Spleen (tissue), 7 donors: ENCODE measurements at regions not wholly inside any gene's neighbourhood (a gene's known extent, or its start where the extent isn't known, plus 50 kb on each side); places are given as distances from the start of the nearest gene placed in this dataset.

Experiments used
- POLR2A ChIP-seq, 3 donors: fragments of 450-650 bp; IDR thresholded peaks; one replicate each; pipeline ENCODE4 v1.5.1; 2017; ENCODE audit warnings: antibody characterized with exemption in 3 of 3, mild to moderate bottlenecking in 1 of 3
- TF ChIP-seq, protein P1 (sequence below), 11 experiments: fragments of 200-600 bp in 7 of 11; fragments of 450-650 bp in 4 of 11; sonication (generic) in 4 of 11; IDR thresholded peaks in 8 of 11; conservative IDR thresholded peaks in 3 of 11; 1 replicate in 7 of 11; 2 replicates in 4 of 11; pipeline versions ENCODE4 v1.4.0 to v1.8.0; 2016 to 2021; ENCODE audit warnings: antibody characterized with exemption in 11 of 11, inconsistent platforms in 4 of 11, mild to moderate bottlenecking in 1 of 11
- donor health status: DM: no; HTN: no; CAD: no; lungs with moderate emphysema.
- donor health status: DM: no; HTN: no; CAD: no.
- donor health status: DM: no; HTN: no; CAD: no.

- TF ChIP-seq POLR2A (IDR thresholded peaks at IDR 0.05), result no peak
- TF ChIP-seq, protein P1, sequence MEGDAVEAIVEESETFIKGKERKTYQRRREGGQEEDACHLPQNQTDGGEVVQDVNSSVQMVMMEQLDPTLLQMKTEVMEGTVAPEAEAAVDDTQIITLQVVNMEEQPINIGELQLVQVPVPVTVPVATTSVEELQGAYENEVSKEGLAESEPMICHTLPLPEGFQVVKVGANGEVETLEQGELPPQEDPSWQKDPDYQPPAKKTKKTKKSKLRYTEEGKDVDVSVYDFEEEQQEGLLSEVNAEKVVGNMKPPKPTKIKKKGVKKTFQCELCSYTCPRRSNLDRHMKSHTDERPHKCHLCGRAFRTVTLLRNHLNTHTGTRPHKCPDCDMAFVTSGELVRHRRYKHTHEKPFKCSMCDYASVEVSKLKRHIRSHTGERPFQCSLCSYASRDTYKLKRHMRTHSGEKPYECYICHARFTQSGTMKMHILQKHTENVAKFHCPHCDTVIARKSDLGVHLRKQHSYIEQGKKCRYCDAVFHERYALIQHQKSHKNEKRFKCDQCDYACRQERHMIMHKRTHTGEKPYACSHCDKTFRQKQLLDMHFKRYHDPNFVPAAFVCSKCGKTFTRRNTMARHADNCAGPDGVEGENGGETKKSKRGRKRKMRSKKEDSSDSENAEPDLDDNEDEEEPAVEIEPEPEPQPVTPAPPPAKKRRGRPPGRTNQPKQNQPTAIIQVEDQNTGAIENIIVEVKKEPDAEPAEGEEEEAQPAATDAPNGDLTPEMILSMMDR (IDR thresholded peaks at IDR 0.05 in 8 of 11, conservative IDR thresholded peaks at IDR 0.05 in 3 of 11), result no peak
Observed at GRCh38 chr1:220322570-220322969, 50.3 kb upstream of the RAB3GAP2 start.
